H9 (cell line): ENCODE measurements at regions not wholly inside any gene's neighbourhood (a gene's known extent, or its start where the extent isn't known, plus 50 kb on each side); places are given as distances from the start of the nearest gene placed in this dataset.
A peak's percentile ranks its signal among the peaks of the same experiment; 100 is the strongest.

Experiments
- DNase-seq: peaks from one replicate; pipeline ENCODE4 v3.0.0-alpha.2; 2017
- H2AFZ ChIP-seq: one replicate; pipeline ENCODE4 v1.6.1; 2013; ENCODE audit warnings: mild to moderate bottlenecking, low read length, control low read depth, moderate library complexity
- H2AK5ac ChIP-seq: 2 replicates; pipeline ENCODE4 v1.6.1; 2013; ENCODE audit warnings: low read length, control low read depth, mixed read lengths; ENCODE audit not compliant: insufficient read length
- H2BK120ac ChIP-seq: one replicate; pipeline ENCODE4 v1.6.1; 2013; ENCODE audit warnings: low read depth, mild to moderate bottlenecking, low read length, control low read depth, inconsistent platforms; ENCODE audit not compliant: poor library complexity, severe bottlenecking
- H2BK12ac ChIP-seq: 2 replicates; pipeline ENCODE4 v1.6.1; 2013; ENCODE audit warnings: low read length, control low read depth, mixed read lengths, low read depth; ENCODE audit not compliant: insufficient read length
- H2BK15ac ChIP-seq: 2 replicates; pipeline ENCODE4 v1.6.1; 2013; ENCODE audit warnings: low read depth, low read length, control low read depth
- H2BK20ac ChIP-seq: one replicate; pipeline ENCODE4 v1.6.1; 2013; ENCODE audit warnings: low read depth, mild to moderate bottlenecking, low read length, control low read depth, inconsistent platforms; ENCODE audit not compliant: poor library complexity, severe bottlenecking
- H2BK5ac ChIP-seq: 2 replicates; pipeline ENCODE4 v1.6.1; 2013; ENCODE audit warnings: low read length, control low read depth, mixed read lengths; ENCODE audit not compliant: insufficient read length
- H3K14ac ChIP-seq: 2 replicates; pipeline ENCODE4 v1.6.1; 2013; ENCODE audit warnings: low read length, control low read depth; ENCODE audit not compliant: insufficient read depth
- H3K18ac ChIP-seq: 2 replicates; pipeline ENCODE4 v1.6.1; 2013; ENCODE audit warnings: low read depth, mild to moderate bottlenecking, mixed read lengths, low read length, control low read depth; ENCODE audit not compliant: insufficient read length
- H3K23ac ChIP-seq: 2 replicates; pipeline ENCODE4 v1.6.1; 2013; ENCODE audit warnings: low read length, control low read depth, mixed read lengths, low read depth; ENCODE audit not compliant: insufficient read length
- H3K23me2 ChIP-seq: 2 replicates; pipeline ENCODE4 v1.6.1; 2013; ENCODE audit warnings: low read depth, mild to moderate bottlenecking, mixed read lengths, low read length, control low read depth; ENCODE audit not compliant: insufficient read length, poor library complexity, severe bottlenecking
- H3K27ac ChIP-seq: 2 replicates; pipeline ENCODE4 v1.5.1; 2013; ENCODE audit warnings: low read length, control low read depth, mixed read lengths, low read depth; ENCODE audit not compliant: insufficient read length
- H3K27me3 ChIP-seq: 2 replicates; pipeline ENCODE4 v1.6.1; 2013; ENCODE audit warnings: low read length, control low read depth, inconsistent platforms; ENCODE audit not compliant: insufficient read depth
- H3K4ac ChIP-seq: 2 replicates; pipeline ENCODE4 v1.6.1; 2013; ENCODE audit warnings: low read depth, mild to moderate bottlenecking, control low read depth, inconsistent platforms, low read length, moderate library complexity
- H3K4me1 ChIP-seq: 2 replicates; pipeline ENCODE4 v1.6.1; 2013; ENCODE audit warnings: low read length, control low read depth, inconsistent platforms; ENCODE audit not compliant: insufficient read depth
- H3K4me2 ChIP-seq: 2 replicates; pipeline ENCODE4 v1.6.1; 2013; ENCODE audit warnings: low read length, control low read depth, mixed read lengths; ENCODE audit not compliant: insufficient read length, insufficient read depth
- H3K56ac ChIP-seq: 2 replicates; pipeline ENCODE4 v1.6.1; 2013; ENCODE audit warnings: low read depth, mild to moderate bottlenecking, mixed read lengths, low read length, control low read depth; ENCODE audit not compliant: insufficient read length
- H3K79me1 ChIP-seq: 2 replicates; pipeline ENCODE4 v1.6.1; 2013; ENCODE audit warnings: low read depth, mild to moderate bottlenecking, moderate library complexity, low read length, control low read depth, inconsistent platforms; ENCODE audit not compliant: insufficient read depth, poor library complexity, severe bottlenecking
- H3K79me2 ChIP-seq: 2 replicates; pipeline ENCODE4 v1.6.1; 2013; ENCODE audit warnings: low read length, control low read depth, inconsistent platforms; ENCODE audit not compliant: insufficient read depth
- H3K9ac ChIP-seq: 2 replicates; pipeline ENCODE4 v1.6.1; 2013; ENCODE audit warnings: low read length, control low read depth, mixed read lengths; ENCODE audit not compliant: insufficient read length; ENCODE audit errors: extremely low read depth
- H3K9me3 ChIP-seq: one replicate; pipeline ENCODE4 v1.6.1; 2013; ENCODE audit warnings: low read depth, low read length, inconsistent platforms; ENCODE audit not compliant: control insufficient read depth
- H3T11ph ChIP-seq: one replicate; pipeline ENCODE4 v1.6.1; 2013; ENCODE audit warnings: mild to moderate bottlenecking, low read length, control low read depth, inconsistent platforms
- H4K20me1 ChIP-seq: one replicate; pipeline ENCODE4 v1.6.1; 2013; ENCODE audit not compliant: control insufficient read depth, insufficient read length, insufficient read depth
- H4K5ac ChIP-seq: 2 replicates; pipeline ENCODE4 v1.6.1; 2013; ENCODE audit warnings: low read depth, mild to moderate bottlenecking, mixed read lengths, low read length, control low read depth; ENCODE audit not compliant: insufficient read length
- H4K8ac ChIP-seq: replicated peaks from 2 replicates; pipeline ENCODE4 v1.6.1; 2013; ENCODE audit warnings: low read length, control low read depth, mixed read lengths, low read depth; ENCODE audit not compliant: insufficient read length
- H4K91ac ChIP-seq: 2 replicates; pipeline ENCODE4 v1.6.1; 2013; ENCODE audit warnings: low read depth, mild to moderate bottlenecking, moderate library complexity, mixed read lengths, low read length, control low read depth; ENCODE audit not compliant: insufficient read length
- H3K27ac Mint-ChIP-seq, 3 experiments: 2 replicates in 2 of 3; 3 replicates in 1 of 3; pipeline ENCODE4 v1.8.0; 2020 to 2021; ENCODE audit warnings: mixed read lengths in 3 of 3, mild to moderate bottlenecking in 1 of 3, moderate library complexity in 1 of 3
- H3K27me3 Mint-ChIP-seq: 2 replicates; pipeline ENCODE4 v1.8.0; 2021; ENCODE audit warnings: low read depth, mild to moderate bottlenecking, moderate library complexity, mixed read lengths
- H3K36me3 Mint-ChIP-seq, 3 experiments: 2 replicates in 2 of 3; 3 replicates in 1 of 3; pipeline ENCODE4 v1.8.0; 2020 to 2021; ENCODE audit warnings: low read depth in 3 of 3, mixed read lengths in 3 of 3; ENCODE audit not compliant: insufficient read depth in 1 of 3
- H3K4me1 Mint-ChIP-seq, 2 experiments: 2 replicates each; pipeline ENCODE4 v1.8.0; 2020; ENCODE audit warnings: mixed read lengths in 2 of 2
- H3K4me3 Mint-ChIP-seq, 2 experiments: 2 replicates in 1 of 2; 3 replicates in 1 of 2; pipeline ENCODE4 v1.8.0; 2020 to 2021; ENCODE audit warnings: mild to moderate bottlenecking in 2 of 2, mixed read lengths in 2 of 2, moderate library complexity in 1 of 2
- H3K9me3 Mint-ChIP-seq, 2 experiments: 2 replicates in 1 of 2; 3 replicates in 1 of 2; pipeline ENCODE4 v1.8.0; 2020; ENCODE audit warnings: mild to moderate bottlenecking in 2 of 2, mixed read lengths in 2 of 2, moderate library complexity in 1 of 2
- WGBS: extraction: QIAGEN DNeasy Blood & Tissue Kit; methylation state at CpG from one replicate; pipeline ENCODE4 v1.1.7; 2013; ENCODE audit warnings: missing lambda C conversion rate, low lambda C conversion rate, mixed read lengths; ENCODE audit not compliant: insufficient read length; ENCODE audit errors: extremely low coverage; 5-methylcytosine and 5-hydroxymethylcytosine counted together
- TF ChIP-seq, protein P1 (sequence below): fragments of 200-600 bp; sonication (generic); conservative IDR thresholded peaks from 3 replicates; pipeline ENCODE4 v1.8.0; 2021; ENCODE audit warnings: antibody characterized with exemption, mild to moderate bottlenecking

DNA sequence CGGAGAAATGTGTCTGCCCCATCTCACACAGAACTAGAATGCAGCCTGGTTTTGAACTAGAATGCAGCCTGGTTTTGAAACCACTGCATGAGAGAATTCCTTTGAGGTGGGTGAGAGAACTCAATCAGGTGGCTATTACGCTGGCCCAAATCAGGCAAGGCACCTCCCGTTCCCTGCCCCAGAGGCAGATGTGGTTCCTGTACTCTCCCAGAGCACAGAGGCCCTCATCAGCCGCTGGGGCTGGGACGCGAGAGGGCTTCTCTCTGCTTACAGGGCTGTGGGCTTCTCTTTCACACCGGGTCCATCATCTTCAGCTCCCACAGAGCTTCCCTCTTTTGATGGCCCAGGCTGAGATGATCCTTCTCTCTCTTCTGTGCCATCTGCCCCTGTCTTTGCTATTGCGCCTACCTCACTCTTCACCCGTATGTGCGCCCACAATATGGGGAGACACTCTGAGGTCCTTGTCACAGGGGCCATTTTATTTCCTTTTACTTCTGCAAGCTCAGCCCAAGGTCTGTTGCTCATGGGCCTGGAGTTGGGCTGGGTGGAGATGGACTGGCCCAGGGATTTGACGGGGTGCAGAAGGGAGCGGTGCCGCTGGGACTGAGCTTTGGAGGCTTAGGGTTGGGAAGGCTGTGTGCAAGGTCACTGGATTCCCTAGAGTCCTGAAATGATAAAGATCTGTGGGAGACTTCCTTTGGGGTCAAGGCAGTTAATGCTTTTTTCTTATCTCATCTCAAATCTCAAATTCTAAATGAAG is 84.4 kb upstream of the HS6ST1 start:
- Histone ChIP-seq H2BK12ac (no peak overlapping the region), H4K5ac (no peak overlapping the region), H3K14ac (no peak overlapping the region), H4K8ac (no peak overlapping the region), H3K18ac (no peak overlapping the region), H3K56ac (no peak overlapping the region), H3K9me3 (no peaks in the 10 kb centered on the region), H3K27me3 (no peaks in the 10 kb centered on the region), H3K4me1 (peaks cover 2% of the 10 kb centered on the region; the same call in 1 of the 2 replicates), H3K79me1 (no peaks in the 10 kb centered on the region), H2AFZ (no peak overlapping the region), H3K9ac (no peak overlapping the region), H3K4me2 (no peak overlapping the region), H3K27ac (no peak overlapping the region), H2AK5ac (no peak overlapping the region), H3T11ph (no peak overlapping the region), H2BK20ac (no peak overlapping the region), H4K91ac (no peak overlapping the region), H3K23me2 (no peaks in the 10 kb centered on the region), H4K20me1 (no peaks in the 10 kb centered on the region), H2BK120ac (no peak overlapping the region), H2BK15ac (no peak overlapping the region), H2BK5ac (no peak overlapping the region), H3K79me2 (no peaks in the 10 kb centered on the region), H3K23ac (no peak overlapping the region), H3K4ac (no peak overlapping the region)
- Mint-ChIP-seq H3K9me3 (peaks cover 0 to 8% of the 10 kb centered on the region in 2 experiments; a peak in 3 of 5 replicates), H3K36me3 (peaks cover 0 to 13% (median 0%) of the 10 kb centered on the region in 3 experiments; a peak in 2 of 7 replicates), H3K27me3 (peaks cover 2% of the 10 kb centered on the region; the same call in 1 of the 2 replicates), H3K4me3 (no peak overlapping the region), H3K4me1 (peaks cover 20 to 26% of the 10 kb centered on the region in 2 experiments), H3K27ac (no peak overlapping the region)
- TF ChIP-seq, protein P1, sequence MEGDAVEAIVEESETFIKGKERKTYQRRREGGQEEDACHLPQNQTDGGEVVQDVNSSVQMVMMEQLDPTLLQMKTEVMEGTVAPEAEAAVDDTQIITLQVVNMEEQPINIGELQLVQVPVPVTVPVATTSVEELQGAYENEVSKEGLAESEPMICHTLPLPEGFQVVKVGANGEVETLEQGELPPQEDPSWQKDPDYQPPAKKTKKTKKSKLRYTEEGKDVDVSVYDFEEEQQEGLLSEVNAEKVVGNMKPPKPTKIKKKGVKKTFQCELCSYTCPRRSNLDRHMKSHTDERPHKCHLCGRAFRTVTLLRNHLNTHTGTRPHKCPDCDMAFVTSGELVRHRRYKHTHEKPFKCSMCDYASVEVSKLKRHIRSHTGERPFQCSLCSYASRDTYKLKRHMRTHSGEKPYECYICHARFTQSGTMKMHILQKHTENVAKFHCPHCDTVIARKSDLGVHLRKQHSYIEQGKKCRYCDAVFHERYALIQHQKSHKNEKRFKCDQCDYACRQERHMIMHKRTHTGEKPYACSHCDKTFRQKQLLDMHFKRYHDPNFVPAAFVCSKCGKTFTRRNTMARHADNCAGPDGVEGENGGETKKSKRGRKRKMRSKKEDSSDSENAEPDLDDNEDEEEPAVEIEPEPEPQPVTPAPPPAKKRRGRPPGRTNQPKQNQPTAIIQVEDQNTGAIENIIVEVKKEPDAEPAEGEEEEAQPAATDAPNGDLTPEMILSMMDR = no peak
- WGBS = no CpG with 5 or more reads among the region's 13 CpGs
- peak; percentile 26 for DNase-seq
